ENCODE measurements at regions not wholly inside any gene's neighbourhood (a gene's known extent, or its start where the extent isn't known, plus 50 kb on each side); places are given as distances from the start of the nearest gene placed in this dataset.

DNA sequence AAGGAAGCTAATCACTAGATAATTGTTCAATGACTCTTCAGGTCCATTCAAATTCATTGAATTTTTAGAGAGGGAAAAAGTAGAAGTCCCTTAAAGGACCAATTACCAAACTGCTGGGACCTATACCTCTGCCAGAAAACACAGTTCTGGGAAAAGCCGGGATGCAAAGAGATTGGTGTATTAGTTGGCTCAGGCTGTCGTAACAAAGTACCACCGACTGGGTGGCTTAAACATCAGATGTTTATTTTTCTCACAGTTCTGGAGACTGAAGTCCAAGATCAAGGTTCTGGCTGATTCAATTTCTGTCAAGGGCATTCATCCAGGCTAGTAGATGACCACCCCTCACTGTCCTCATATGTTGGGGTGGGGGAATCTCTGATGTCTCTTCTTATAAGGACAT lies 177.1 kb upstream of the FSTL4 start:
- no peak for ATAC-seq
- intact Hi-C loops (cut with DNase I, micrococcal nuclease), result no loop called here
- DNase-seq, result no peak

GRCh38 chr5:133788121-133788520 lies 175.8 kb upstream of the FSTL4 start:
- no peak for ATAC-seq
- DNase-seq, result no peak
- intact Hi-C loops (cut with DNase I, micrococcal nuclease), result no loop called here

GRCh38 chr5:133786420-133786819 lies 174.1 kb upstream of the FSTL4 start:
- intact Hi-C loops (cut with DNase I, micrococcal nuclease), result no loop called here
- no peak for DNase-seq
- ATAC-seq, result no peak

- intact Hi-C loops (cut with DNase I, micrococcal nuclease), result no loop called here
- no peak for ATAC-seq
- DNase-seq, result no peak
Measured at GRCh38 chr5:133785182-133785581, 172.8 kb upstream of the FSTL4 start.

GRCh38 chr5:133783481-133783880 lies 171.1 kb upstream of the FSTL4 start:
- ATAC-seq (no peak), DNase-seq (no peak)
- intact Hi-C loops (cut with DNase I, micrococcal nuclease), result no loop called here

GRCh38 chr5:133782736-133783135 lies 170.4 kb upstream of the FSTL4 start:
- ATAC-seq (no peak), DNase-seq (no peak)
- intact Hi-C loops (cut with DNase I, micrococcal nuclease), result no loop called here

DNA sequence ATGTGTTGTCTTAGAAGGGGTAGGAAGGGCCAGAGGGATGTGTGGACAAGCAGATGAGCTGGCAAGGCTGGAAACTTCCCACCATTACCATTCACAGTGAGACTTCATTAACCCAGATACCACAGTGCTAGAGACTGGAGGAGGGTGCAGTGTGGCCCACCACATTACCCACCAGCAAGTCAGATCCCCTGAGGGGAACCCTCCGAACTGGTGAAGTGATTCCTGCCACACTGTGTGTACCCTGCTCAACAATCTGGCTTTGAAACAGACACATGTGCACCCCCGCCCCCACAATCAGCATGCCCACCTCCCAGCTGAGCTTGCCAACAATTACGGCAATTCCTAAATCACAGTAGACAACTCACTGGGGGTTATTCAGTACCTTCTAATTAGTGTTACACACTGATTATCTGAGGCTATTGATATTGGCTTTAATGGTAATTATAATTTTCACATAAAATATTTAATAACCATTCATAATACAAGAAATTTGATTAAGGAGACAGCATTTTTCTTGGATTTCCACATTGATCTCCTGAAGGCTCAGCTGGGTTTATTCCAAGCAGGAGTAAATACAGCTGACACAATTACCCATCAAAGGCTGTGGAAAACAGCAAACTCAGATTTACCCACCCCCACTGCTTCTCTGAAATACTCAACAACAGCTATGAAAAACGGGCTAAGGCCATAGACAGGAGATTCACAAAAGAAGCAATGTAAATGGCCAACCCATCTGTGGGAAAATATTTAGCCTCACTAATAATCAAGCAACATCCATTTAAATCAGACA lies 169.3 kb upstream of the FSTL4 start:
- DNase-seq (no peak), ATAC-seq (no peak)
- intact Hi-C loops (cut with DNase I, micrococcal nuclease), result no loop called here

GRCh38 chr5:133780619-133781280 lies 168.4 kb upstream of the FSTL4 start:
- ATAC-seq (no peak), DNase-seq (no peak)
- intact Hi-C loops (cut with DNase I, micrococcal nuclease), result no loop called here

DNA sequence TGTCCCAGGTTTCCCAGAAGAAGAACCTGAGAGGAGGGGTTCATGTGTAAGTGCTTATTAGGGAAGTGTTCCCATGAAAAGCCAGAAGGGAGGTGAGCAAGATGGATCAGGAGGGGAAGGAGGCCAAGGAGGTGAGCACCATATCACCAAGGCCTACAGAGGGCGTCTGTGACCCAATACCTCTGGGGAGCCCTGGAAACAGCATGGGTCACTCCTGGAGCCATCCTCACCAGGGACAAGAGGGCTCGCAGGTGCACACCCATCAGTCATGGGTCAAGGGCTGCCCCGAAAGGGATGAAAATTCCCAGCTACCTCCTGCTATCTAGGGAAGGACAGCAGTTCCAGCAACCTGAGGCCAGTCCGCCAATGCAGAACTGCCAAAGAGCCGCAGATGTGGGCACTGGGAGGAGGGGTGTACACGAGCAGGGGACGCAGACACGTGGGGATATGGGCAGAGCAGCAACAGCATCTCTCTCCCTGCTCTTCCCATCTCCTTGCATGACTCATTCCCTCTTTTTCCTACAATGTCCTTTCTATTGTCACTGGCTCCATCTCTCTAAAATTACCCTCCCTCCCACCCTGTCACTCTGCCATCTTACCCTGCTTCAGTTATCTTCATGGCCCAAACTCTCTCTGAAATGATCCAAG lies 167.6 kb upstream of the FSTL4 start:
- ATAC-seq (no peak), DNase-seq (no peak)
- intact Hi-C loops (cut with DNase I, micrococcal nuclease), result no loop called here

GRCh38 chr5:133778636-133779035 lies 166.3 kb upstream of the FSTL4 start:
- DNase-seq, result no peak
- no peak for ATAC-seq
- intact Hi-C loops (cut with DNase I, micrococcal nuclease), result no loop called here

- intact Hi-C loops (cut with DNase I, micrococcal nuclease), result no loop called here
- ATAC-seq, result no peak
- DNase-seq, result no peak
Measured at GRCh38 chr5:133777951-133778350, 165.6 kb upstream of the FSTL4 start.

DNA sequence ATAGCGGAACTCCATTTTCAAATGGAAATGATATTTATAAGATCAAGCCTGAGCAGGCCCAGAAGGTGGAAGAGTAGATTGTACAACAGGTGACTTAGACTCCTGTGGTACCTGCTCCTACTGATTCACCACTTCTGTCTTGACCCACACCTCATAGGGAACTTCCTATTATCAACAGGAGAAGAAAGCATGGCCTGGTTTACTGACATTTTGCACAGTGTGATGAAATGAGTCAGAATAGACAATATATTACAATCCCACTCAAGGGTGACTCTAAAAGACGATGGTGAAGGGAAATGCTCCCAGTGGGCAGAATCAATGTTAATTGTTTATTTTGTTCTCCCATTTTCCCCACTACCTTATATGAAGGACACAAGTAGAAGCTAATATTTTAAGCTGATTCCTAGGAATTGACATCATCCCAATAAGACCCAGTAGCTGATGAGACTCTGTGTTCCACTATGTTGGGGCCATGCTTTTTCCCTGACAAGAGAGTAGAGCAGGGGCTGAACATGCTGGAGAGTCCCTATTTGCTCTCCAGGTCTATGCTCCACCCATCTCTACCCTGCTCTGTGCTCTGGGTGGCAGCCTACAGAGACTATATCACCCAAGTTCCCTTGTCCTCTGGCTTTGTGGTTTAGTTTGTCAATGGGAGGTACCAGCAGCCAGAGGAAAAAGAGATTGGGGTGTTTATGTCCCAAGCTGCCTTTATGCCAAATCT lies 163.4 kb upstream of the FSTL4 start:
- intact Hi-C loops (cut with DNase I, micrococcal nuclease), result no loop called here
- ATAC-seq (no peak), DNase-seq (no peak)

GRCh38 chr5:133773247-133774202 lies 161.2 kb upstream of the FSTL4 start:
- no peak for ATAC-seq
- intact Hi-C loops (cut with DNase I, micrococcal nuclease), result no loop called here
- DNase-seq, result no peak

DNA sequence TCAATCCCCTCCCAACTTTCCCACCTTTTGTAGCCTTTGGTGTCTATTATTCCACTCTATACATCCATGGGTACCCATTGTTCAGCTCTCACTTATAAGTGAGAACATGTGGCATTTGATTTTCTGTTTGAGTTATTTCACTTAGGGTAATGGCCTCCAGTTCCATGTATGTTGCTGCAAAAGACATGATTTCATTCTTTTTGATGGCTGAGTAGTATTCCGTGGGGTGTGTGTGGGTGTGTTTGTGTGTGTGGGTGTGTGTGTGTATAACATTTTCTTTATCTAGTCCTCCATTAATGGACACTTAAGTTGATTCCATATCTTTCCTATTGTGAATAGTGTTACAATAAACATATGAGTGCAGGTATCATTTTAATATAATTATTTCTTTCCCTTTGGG lies 157.5 kb upstream of the FSTL4 start:
- ATAC-seq (no peak), DNase-seq (no peak)
- intact Hi-C loops (cut with DNase I, micrococcal nuclease), result no loop called here

- ATAC-seq, result no peak
- DNase-seq, result no peak
- intact Hi-C loops (cut with DNase I, micrococcal nuclease), result no loop called here
Measured at GRCh38 chr5:133763744-133764143, 151.4 kb upstream of the FSTL4 start.

DNA sequence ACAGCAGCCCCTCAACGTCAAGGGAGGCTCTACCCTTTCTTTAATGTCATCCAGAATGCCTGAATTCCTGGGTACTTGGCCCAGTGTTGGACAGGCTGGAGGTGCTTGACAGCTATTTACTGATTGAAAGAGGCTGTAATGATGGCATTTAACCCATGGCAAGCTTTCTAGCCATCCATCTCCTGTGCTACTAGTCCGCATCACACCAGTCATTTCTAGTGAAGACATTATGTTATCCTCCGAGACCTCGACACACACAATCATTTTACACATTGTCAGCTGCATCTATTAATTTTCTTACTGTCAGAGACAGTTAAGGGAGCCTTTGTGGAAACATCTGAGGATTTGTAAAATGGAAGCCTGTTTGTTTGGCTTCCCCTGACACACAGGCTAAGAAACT lies 149.3 kb upstream of the FSTL4 start:
- intact Hi-C loops (cut with DNase I, micrococcal nuclease), result no loop called here
- ATAC-seq, result no peak
- no peak for DNase-seq

GRCh38 chr5:133760532-133760931 lies 148.2 kb upstream of the FSTL4 start:
- intact Hi-C loops (cut with DNase I, micrococcal nuclease), result no loop called here
- DNase-seq, result no peak
- no peak for ATAC-seq

DNA sequence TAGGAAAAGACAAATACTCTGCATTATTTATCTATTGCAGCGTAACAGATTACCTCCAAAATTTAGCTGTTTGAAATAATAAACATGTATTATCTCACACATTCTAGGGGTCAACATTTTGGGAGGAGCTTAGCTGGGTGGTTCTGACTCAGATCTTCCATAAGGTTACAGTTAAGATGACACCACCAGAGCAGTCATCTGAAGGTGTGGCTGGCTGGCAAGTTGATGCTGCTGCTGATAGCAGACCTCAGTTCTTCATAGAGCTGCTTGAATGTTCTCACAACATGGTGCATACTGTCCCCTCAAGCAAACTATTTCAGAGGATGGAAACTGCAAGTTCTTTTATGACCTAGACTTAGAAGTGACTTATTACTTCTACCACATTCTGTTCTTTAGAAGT lies 146.3 kb upstream of the FSTL4 start:
- no peak for ATAC-seq
- DNase-seq, result no peak
- intact Hi-C loops (cut with DNase I, micrococcal nuclease), result no loop called here

Measured in left colon (tissue), 2 donors.